ENCODE measurements at regions not wholly inside any gene's neighbourhood (a gene's known extent, or its start where the extent isn't known, plus 50 kb on each side); places are given as distances from the start of the nearest gene placed in this dataset.

GRCh38 chr6:168746643-168747042, 305.7 kb downstream of the SMOC2 start:
- no peak for DNase-seq
- H4K91ac ChIP-seq (ENCODE audit: insufficient read depth, low read depth, low read length): no peak overlapping the region
- peaks cover 16% of the 10 kb centered on the region for H3K9me3 ChIP-seq (ENCODE audit: control insufficient read depth, insufficient read depth, low read length)
- intact Hi-C loops (cut with micrococcal nuclease) (no loop called here), in situ Hi-C loops (cut with MboI; ENCODE audit: low sequenced_read_pairs) (no loop called here), dilution Hi-C loops (cut with HindIII; ENCODE audit: low sequenced_read_pairs, unreplicated experiment) (no loop called here)
- BruUV-seq (replicated peaks): no TSS peak
- H2AK5ac ChIP-seq (ENCODE audit: low read depth, low read length): no peak overlapping the region
- no peak overlapping the region for H2BK5ac ChIP-seq (ENCODE audit: low read depth, low read length, poor library complexity, severe bottlenecking)
- no peak overlapping the region for H4K8ac ChIP-seq (ENCODE audit: low read depth in 2 of 2, low read length in 2 of 2)
- no peak overlapping the region for H3K14ac ChIP-seq (replicated peaks; ENCODE audit: low read depth, low read length)
- H3K9ac ChIP-seq (ENCODE audit: low read depth, low read length): no peak overlapping the region
- H3K18ac ChIP-seq (ENCODE audit: low read depth, low read length): no peak overlapping the region
- H3K9me1 ChIP-seq (ENCODE audit: insufficient read depth, low read length): no peaks in the 10 kb centered on the region
- no CpG with 5 or more reads among the region's 1 CpG for WGBS, 2 experiments (ENCODE audit: extremely low coverage in 2 of 2, insufficient read length in 1 of 2)
- H2AFZ ChIP-seq (replicated peaks; ENCODE audit: low read length, poor library complexity): no peak overlapping the region
- H3K4me2 ChIP-seq (ENCODE audit: low read depth, low read length): no peak overlapping the region
- no peak overlapping the region for H3K4ac ChIP-seq (ENCODE audit: low read depth, low read length)
- ChIA-PET CTCF (no interaction called here), POLR2A (ENCODE audit: unreplicated experiment) (no interaction called here)
- no peak for ATAC-seq (ENCODE audit: low read depth)
- no peak overlapping the region for H4K5ac ChIP-seq (ENCODE audit: low read depth, low read length)
- no peak overlapping the region for H2BK120ac ChIP-seq (ENCODE audit: low read depth, low read length)
- H3K4me1 ChIP-seq (ENCODE audit: control insufficient read depth, insufficient read depth, low read length): no peaks in the 10 kb centered on the region
- H3K56ac ChIP-seq (ENCODE audit: extremely low read depth, insufficient read depth, low read length): no peak overlapping the region
- TF ChIP-seq SMC3 (IDR thresholded peaks at IDR 0.05; ENCODE audit: low read depth, low read length): no peak
- TF ChIP-seq CEBPB (IDR thresholded peaks at IDR 0.05; ENCODE audit: low read depth, low read length): no peak
- no peak for TF ChIP-seq BHLHE40 (IDR thresholded peaks at IDR 0.05; ENCODE audit: low read depth, low read length)
- TF ChIP-seq NFE2L2 (IDR thresholded peaks at IDR 0.05; ENCODE audit: low read depth, low read length): no peak
- TF ChIP-seq POLR2A (IDR thresholded peaks at IDR 0.05; ENCODE audit: low read depth, low read length): no peak
- TF ChIP-seq, protein P1, sequence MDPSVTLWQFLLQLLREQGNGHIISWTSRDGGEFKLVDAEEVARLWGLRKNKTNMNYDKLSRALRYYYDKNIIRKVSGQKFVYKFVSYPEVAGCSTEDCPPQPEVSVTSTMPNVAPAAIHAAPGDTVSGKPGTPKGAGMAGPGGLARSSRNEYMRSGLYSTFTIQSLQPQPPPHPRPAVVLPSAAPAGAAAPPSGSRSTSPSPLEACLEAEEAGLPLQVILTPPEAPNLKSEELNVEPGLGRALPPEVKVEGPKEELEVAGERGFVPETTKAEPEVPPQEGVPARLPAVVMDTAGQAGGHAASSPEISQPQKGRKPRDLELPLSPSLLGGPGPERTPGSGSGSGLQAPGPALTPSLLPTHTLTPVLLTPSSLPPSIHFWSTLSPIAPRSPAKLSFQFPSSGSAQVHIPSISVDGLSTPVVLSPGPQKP (IDR thresholded peaks at IDR 0.05; ENCODE audit: borderline replicate concordance, low read depth, low read length): no peak
- no peak for TF ChIP-seq USF2 (IDR thresholded peaks at IDR 0.05; ENCODE audit: low read depth, low read length)
- TF ChIP-seq MXI1 (IDR thresholded peaks at IDR 0.05; ENCODE audit: borderline replicate concordance, low read depth, low read length): no peak
- no peak for TF ChIP-seq FOS (IDR thresholded peaks at IDR 0.05; ENCODE audit: low read depth, low read length)
- TF ChIP-seq, protein P2, sequence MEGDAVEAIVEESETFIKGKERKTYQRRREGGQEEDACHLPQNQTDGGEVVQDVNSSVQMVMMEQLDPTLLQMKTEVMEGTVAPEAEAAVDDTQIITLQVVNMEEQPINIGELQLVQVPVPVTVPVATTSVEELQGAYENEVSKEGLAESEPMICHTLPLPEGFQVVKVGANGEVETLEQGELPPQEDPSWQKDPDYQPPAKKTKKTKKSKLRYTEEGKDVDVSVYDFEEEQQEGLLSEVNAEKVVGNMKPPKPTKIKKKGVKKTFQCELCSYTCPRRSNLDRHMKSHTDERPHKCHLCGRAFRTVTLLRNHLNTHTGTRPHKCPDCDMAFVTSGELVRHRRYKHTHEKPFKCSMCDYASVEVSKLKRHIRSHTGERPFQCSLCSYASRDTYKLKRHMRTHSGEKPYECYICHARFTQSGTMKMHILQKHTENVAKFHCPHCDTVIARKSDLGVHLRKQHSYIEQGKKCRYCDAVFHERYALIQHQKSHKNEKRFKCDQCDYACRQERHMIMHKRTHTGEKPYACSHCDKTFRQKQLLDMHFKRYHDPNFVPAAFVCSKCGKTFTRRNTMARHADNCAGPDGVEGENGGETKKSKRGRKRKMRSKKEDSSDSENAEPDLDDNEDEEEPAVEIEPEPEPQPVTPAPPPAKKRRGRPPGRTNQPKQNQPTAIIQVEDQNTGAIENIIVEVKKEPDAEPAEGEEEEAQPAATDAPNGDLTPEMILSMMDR (conservative IDR thresholded peaks at IDR 0.05; ENCODE audit: low read depth, low read length): no peak
- no peak overlapping the region for H3K27ac ChIP-seq (ENCODE audit: insufficient read depth, low read length)
- H2BK15ac ChIP-seq (ENCODE audit: low read depth, low read length): no peak overlapping the region
- H3K36me3 ChIP-seq (ENCODE audit: control insufficient read depth, insufficient read depth, low read length): no peaks in the 10 kb centered on the region
- H4K20me1 ChIP-seq (ENCODE audit: insufficient read depth, low read length): no peaks in the 10 kb centered on the region
- no peaks in the 10 kb centered on the region for H3K79me1 ChIP-seq (ENCODE audit: low read depth in 1 of 2, low read length in 2 of 2)
- H3K23ac ChIP-seq (ENCODE audit: low read depth, low read length): no peak overlapping the region
- H2AK9ac ChIP-seq (replicated peaks; ENCODE audit: low read depth, low read length, poor library complexity): no peak overlapping the region
- no peak overlapping the region for H2BK20ac ChIP-seq (ENCODE audit: low read depth, low read length)
- H3K27me3 ChIP-seq (ENCODE audit: control insufficient read depth, insufficient read depth, low read length): no peaks in the 10 kb centered on the region
- H3K4me3 ChIP-seq (ENCODE audit: insufficient read depth, low read depth, low read length): no peak overlapping the region
